Daoy (cell line): ENCODE measurements at regions not wholly inside any gene's neighbourhood (a gene's known extent, or its start where the extent isn't known, plus 50 kb on each side); places are given as distances from the start of the nearest gene placed in this dataset.
"Not testable (repeated sequence)": the region's sequence is repeated elsewhere in the genome, so short reads cannot be mapped to it uniquely, and the experiment has no call there.

Experiments used
- DNase-seq: peaks from one replicate; pipeline ENCODE4 v3.0.0-alpha.2; 2015; ENCODE audit warnings: low read depth

DNA sequence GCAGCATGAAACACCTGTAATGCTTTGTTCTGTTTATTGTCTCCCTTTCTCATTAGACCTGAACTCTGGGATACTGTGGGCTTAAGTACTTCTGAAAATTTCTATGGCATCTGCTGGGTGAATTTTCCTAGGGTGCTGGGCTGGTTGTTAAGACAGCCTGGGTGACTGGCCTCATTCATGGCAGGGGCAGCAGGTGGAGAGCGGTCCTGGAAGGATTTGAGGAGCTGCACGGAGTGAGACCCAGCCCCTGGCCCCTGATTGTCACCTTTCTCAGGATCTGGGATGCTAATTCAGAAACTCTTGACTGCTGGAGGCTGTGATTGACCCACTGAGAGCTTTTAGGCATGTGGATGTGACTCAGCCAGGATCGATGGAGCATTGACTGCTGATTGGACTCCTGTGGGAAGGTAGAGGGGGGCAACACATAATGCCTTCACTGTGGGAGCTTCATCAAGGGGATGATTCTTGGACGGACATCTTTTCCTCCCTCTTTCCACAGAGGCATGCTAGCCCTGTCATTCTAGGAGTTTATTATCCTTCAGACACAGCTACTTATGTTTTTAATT lies 252.0 kb downstream of the GOLGA6L6 start:
- DNase-seq, result not testable (repeated sequence)

DNA sequence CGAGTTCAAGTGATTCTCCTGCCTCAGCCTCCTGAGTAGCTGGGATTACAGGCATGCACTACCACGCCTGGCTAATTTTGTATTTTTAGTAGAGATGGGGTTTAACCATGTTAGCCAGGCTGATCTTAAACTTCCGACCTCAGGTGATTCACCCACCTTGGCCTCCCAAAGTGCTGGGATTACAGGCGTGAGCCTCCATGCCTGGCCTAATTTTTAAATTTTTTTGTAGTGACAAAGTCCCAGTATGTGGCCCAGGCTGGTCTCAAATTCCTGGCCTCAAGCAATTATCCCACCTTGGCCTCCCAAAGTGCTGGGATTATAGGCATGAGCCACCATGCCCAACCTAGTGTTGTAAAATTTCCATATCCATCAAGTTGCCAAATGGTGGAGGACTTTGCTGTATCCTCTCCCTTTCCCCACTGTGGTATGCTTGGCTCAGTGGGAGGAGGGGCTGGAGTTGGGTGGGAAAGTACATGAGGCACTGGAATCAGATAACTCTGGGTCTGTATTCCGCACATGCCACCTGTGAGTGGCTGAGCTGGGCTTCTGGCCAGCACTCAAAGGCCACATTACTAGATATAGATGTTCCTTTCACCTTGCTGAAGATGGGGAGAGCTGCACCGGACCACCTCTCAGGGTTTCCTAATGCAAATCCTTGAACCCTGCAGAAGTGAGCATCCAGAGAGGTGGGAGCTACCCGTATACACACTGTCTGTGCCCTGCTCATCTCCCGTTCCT lies 252.6 kb downstream of the GOLGA6L6 start:
- not testable (repeated sequence) for DNase-seq

DNA sequence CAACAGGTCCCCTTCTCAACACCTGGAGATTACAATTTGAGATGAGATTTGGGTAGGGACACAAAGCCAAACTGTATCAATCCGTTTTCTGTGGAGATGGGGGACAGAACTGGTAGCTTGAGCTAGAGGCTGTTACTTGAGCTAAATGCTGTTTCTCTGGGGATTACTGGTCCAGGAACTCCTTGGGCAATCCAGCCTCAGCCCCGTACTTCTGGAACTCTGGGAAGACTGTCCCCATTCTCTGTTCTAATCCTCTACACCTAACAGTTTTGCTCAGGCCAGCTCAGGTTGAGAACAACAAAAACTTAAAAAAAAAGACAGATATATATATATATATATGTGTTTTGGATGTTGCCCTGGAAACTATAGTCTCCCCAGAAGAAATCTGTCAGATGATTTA lies 255.0 kb downstream of the GOLGA6L6 start:
- not testable (repeated sequence) for DNase-seq

DNA sequence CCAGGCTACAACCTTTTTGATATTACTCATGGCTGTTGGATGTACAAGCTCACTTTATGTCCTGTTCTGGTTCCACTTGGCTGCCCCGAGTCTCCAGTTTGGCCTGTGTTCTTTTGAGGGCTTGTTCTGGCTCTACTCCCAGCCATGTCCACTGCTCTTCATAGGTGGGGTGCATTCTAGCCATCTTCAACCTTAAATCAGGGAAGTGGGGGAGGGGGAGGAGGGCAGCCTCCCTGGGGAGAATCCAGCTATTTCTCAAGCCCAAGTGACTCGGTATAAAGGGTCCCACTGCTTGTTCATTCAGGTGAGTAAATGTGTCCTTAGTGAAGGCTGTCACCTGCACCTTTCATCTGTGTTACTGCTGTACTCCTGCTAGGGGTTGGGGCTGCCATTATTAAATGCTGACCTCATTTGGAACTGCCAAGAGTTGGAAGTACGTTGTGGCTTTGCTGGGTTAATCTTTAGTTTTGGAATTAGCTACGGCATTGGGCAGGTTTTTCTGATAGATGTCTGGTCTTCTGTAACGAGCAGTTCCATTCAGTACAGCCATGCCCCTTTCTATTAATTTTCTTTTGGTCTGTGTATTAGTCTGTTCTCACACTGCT lies 255.8 kb downstream of the GOLGA6L6 start:
- DNase-seq, result not testable (repeated sequence)

DNA sequence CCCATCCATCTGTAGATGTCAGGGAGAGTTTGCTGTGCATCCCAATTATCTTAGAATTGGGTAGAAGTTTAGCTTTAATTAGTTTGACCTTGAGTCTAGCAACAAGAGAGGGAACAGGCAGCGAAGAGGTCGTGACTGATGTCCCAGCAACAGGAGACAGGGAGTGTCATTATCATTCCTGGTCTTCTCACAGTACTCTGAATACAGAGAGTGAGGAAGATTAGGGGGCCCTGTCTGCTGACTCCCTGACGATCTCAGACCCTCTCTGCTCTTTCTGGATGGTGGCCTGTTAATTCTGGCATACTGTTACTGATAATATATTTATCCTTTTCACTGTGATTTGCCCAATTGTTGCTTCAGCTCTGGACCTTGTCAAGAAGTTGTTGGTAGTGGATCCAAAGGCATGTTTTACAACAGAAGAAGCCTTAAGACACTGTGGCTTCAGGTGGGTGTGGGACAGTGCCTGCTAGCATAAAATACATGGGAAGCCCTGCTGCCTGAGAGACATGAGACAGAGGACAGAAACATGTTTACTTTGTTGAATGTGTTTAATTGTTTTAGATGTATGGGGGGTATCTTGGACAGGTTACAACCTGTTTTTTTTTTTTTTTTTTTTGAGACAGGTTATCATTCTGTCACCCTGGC lies 256.6 kb downstream of the GOLGA6L6 start:
- not testable (repeated sequence) for DNase-seq

DNA sequence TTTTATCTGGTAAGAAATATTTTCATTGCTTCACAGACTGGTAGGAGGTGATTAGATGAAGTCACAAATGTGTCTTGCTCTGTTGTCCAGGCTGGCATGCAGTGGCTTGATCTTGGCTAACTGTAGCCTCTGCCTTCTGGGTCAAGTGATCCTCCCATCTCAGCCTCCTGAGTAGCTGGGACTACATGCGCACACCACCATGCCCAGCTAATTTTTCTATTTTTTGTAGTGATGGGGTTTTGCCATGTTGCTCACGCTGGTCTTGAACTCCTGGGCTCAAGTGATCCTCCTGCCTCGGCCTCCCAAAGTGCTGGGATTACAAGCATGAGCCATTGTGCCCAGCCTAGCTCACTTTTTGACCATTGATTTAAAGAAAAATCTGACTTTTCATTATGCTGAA lies 257.9 kb downstream of the GOLGA6L6 start:
- not testable (repeated sequence) for DNase-seq

DNA sequence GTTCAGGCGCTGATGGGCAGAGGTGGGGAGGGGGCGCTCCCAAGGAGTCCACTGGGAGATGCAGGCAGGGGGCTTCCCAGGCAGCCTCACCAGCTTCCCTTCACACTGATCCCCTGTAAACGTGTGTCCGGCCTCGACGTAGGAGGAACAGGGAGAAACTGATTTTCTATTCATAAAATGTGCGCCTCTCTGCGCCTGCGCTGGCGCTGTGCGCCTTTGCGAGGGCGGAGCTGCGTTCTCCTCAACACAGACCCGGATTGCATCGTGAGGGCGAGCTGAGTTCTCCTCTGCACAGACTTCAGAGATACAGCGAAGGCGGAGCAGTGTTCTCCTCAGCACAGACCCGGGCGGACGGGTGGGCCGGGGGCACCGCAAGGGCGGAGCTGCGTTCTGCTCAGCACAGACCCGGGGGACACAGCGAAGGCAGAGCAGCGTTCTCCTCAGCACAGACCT lies 259.1 kb downstream of the GOLGA6L6 start:
- DNase-seq, result peak; percentile 43

DNA sequence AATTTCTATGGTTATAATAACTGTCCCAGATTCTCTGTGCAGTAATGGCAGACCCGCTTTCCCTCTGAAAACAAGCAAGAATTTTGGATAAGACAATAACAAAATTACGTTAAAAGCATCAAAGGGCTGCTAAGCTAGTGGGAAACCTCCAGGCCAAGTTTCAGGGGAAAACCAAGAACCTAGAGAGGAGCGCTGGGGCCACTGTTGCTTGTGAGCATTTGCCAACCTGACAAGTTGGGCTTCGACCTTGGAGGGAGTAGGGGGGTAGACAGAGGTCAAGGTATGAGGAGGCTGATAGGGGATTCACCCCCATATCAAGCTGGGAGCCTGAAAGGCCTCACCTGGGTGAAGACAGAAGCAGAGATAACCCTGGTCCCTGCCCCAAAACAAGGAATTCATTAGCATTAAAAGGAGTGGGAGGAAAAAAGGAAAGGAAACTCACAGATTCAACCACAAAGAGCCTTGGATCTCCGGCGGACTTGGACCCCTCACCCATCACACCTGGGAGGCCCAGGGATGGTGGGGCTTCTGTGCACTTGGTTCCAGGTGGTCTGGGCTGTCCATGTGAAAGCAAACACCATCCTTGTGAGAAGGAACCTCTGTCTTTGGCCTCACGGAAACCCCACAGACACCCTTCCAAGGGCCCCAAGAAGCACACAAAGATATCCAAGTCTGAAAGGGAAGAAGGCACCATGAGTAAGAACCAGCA lies 259.9 kb downstream of the GOLGA6L6 start:
- not testable (repeated sequence) for DNase-seq

DNA sequence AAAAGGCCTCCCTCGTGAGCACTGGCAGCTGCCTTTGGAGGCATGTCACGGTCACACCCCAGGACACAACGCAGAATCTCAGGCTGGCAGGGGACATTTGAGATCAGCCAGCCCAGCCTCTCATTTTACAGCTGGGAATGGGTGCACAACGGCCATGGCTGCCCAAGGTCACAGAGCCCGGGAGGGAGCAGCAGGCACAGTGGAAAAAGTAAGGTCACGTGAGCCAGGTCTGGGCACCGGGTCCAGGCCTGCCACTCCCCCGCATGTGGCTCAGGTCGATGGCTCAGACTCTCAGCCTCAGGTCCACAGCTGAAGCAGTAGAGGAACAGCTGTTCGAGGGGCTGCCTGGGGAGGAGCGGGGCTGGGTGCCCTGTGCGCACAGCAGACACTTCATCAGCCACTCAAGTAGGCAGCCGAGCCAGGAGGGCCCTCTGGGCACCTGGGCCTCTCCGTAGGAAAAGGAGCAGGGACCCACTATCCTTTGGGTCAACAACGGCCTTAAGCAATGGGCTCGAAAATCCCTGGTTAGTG lies 260.6 kb downstream of the GOLGA6L6 start:
- DNase-seq, result no peak

DNA sequence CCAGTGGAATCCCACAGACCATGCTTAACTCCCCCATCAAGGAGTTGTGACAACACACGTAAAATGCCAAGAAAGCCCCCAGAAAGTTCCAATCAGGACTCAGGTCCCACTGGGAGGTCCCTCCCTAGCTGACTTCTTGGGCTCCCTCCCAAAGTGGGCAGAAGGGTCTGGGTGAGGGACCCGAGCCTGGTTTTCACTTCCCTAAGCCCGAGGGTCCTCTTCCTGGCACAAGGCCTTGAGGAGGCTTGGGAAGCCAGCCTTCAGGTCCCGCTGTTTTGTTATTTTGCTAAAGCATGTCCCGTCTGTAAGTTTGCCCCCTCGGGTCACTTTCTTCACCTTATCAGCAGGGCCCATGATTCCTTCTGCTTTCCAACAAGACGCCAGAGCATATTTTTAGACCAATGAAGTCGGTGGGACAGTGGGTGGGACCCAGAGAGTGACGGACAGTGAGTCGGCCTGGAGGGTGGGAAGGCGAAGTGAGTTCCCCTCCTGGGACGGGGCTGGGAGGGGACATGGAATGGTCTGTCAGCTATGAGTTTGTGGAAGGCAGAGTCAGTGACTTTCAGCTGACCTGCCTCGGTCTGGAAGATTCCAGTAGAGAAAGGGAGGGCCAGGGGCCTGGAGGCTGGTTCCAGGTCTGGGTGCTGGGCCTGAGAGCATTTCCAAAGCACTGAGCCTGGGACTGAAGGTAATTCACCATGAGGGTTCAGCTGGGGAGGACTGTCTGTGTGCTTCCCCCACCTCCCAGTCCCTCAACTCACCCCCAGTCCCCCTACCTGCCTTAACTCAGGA lies 261.3 kb downstream of the GOLGA6L6 start:
- not testable (repeated sequence) for DNase-seq

DNA sequence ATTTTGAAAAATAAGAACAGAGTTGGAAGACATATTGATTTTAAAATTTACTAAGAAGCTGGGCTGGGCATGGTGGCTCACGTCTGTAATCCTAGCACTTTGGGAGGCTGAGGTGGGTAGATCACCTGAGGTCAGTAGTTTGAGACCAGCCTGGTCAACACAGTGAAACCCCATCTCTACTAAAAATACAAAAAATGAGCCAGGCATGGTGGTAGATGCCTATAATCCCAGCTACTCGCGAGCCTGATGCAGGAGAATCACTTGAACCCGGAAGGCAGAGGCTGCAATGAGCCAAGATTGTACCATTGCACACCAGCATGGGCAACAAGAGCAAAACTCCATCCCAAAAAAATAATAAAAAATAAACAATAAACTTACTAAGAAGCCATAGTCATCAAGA lies 262.5 kb downstream of the GOLGA6L6 start:
- not testable (repeated sequence) for DNase-seq

DNA sequence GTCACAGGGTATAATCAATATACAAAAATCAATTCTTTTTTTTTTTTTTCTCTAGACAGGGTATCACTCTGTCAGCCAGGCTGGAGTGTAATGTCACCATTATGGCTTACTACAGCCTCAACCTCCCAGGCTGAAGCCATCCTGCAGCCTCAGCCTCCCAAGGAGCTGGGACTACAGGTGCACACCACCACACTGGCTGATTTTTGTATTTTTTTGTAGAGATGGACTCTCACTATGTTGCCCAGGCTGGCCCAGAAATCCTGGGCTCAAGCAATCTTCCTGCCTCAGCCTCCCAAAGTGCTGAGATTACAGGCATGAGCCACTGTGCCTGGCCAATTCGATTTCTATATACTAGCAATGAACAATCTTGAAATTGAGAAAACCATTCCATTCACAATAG lies 263.2 kb downstream of the GOLGA6L6 start:
- not testable (repeated sequence) for DNase-seq

DNA sequence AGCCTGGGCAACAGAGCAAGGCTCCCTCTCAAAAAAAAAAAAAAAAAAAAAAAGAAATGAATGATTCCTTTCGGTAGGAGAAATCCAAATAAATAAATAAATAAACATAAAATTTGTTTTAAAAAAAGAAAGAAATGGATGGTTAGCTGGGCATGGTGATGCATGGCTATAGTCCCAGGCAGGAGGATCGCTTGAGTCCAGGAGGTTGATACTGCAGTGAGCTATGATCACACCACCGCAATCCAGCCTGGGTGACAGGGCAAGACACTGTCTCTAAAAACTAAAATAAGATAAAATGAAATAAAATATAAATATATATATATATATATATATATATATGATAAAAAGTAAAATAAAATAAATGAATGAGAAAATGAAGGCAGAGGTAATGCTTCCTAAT lies 264.1 kb downstream of the GOLGA6L6 start:
- not testable (repeated sequence) for DNase-seq

DNA sequence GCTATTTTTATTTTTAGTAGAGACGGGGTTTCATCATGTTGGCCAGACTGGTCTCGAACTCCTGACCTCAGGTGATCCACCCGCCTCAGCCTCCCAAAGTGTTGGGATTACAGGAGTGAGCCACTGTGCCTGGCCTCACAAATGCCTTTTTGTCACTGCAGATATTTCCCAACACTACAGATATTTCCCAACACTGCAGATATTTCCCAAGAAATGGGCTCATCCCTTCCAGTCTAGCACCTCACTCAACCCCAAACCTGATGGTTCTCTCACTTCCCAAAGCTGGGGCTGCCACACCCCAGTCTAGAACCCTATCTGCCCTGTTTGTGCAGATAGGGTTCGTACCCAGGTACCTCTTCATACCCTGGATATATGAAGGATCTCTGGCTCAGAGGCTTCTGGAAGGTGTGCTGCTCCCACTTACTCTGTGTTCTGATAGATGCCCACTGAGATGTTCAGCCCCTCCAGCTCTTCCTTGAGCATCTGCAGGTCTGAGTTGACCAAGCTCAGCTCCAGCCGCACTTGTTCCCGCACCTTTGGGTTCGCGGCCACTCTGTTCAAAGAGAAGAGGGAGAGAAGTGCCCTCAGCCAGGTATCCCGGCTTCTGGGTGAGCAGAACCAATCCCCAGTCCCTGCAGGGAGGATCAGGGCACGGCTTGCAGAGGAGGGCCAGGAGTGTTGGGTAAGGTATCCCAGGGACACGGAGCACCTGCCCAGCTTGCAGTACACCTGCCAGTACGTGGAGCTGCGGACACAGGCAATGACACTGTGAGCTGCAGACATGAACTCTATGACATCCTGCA lies 265.1 kb downstream of the GOLGA6L6 start:
- not testable (repeated sequence) for DNase-seq

DNA sequence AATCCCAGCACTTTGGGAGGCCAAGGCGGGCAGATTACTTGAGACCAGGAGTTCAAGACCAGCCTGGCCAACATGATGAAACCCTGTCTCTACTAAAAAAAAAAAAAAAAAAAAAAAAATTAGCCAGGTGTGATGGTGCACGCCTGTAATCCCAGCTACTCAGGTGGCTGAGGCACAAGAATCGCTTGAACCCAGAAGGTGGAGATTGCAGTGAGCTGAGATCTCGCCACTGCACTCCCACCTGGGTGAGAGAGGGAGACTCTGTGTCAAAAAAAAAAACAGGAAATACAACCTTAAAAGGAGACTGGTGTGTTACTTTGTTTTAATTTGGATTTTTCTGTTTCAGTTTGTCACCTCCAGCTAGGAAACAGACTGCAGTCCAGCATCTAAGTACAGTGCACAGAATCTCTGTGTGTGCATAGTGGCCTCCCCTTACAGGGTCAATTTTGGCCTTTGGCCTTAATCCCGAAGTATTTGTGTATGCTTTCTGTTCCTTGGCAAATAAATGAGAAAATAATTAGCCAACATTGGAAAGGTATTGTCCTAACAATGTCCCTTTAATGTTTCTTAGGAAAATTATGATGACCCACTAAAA lies 266.1 kb downstream of the GOLGA6L6 start:
- DNase-seq, result not testable (repeated sequence)

DNA sequence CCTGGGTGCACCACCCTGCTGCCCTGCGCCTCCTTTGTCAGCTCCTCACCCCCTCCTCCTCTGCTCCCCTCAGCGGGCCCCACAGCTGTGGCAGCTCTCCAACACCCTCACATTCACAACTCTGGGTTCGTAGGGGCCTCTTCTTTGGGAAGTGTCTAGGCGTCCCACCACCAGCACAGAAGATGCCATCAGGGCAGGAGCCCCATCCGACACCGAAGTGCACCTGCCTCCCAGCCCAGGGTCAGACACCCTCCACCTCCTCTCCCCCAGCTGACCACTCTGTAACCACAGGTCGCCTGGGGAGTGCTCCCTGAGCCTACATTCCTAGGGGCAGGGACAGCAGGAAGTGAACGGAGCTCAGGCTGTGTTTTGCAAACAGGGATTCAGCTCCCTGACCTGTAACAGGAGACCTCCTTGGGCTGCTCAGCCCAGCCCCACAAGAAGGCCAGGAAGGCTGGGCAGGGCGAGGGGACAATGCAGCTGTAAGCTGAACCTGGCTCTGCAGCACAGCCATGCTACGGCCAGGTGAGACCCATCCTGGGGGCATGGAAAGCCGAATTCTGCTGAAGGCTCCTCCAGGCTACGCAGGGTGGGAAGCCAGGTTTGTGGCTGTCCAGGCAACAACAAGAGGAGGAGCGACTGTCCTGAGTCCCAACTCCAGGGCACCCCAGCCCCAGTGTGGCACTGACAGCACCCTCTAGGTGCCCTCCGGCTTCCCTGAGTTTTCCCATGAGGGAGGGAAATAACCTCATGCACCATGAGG lies 269.0 kb downstream of the GOLGA6L6 start:
- DNase-seq, result no peak

DNA sequence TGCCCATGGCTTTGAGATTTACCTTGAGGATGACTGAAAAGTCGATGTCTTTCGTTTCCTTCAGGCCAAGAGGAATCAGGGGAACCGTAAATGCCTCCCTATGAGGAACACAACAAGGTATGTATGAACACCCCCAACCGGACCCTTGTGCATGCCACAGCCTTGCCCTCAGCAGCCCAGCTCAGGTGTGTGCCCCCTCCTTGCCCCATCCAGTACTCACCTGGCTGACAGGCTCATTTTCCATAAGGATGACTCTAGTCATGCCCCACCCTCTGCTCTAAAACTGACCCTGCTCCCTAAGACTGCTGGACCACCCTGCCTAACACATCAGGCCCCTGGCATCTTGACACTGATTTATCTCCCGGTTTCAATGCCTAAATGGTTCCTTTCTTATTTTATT lies 270.0 kb downstream of the GOLGA6L6 start:
- DNase-seq, result no peak

DNA sequence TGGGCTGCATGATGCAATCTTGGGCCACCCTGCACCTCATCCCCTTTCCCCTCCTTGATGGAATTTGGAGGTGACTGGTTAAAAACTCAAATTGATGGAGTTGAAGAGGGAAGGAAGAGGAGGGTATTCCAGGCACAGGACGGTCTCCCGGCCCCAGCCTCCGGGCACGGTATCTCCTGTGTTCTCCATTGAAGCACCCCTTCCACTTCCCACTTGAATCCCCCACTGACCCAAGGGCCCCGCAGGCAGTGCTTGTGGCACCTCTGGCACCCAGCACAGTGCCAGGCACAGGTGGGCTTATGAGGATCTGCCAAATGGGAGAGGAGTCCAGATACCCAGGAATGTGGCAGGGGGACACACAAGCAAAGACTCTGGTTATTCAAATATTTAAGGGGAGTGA lies 271.6 kb downstream of the GOLGA6L6 start:
- DNase-seq, result not testable (repeated sequence)

DNA sequence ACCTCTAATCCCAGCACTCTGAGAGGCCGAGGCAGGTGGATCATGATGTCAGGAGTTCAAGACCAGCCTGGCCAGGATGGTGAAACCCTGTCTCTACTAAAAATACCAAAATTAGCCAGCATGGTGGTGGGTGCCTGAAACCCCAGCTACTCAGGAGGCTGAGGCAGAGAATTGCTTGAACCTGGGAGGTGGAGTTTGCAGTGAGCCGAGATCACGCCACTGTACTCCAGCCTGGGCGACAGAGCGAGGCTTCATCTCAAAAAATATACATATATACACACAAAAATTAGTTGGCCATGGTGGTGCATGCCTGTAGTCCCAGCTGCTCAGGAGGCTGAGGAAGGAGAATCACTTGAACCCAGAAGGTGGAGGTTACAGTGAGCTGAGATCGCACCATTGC lies 273.6 kb downstream of the GOLGA6L6 start:
- not testable (repeated sequence) for DNase-seq
